ENCODE measurements at regions not wholly inside any gene's neighbourhood (a gene's known extent, or its start where the extent isn't known, plus 50 kb on each side); places are given as distances from the start of the nearest gene placed in this dataset.

DNA sequence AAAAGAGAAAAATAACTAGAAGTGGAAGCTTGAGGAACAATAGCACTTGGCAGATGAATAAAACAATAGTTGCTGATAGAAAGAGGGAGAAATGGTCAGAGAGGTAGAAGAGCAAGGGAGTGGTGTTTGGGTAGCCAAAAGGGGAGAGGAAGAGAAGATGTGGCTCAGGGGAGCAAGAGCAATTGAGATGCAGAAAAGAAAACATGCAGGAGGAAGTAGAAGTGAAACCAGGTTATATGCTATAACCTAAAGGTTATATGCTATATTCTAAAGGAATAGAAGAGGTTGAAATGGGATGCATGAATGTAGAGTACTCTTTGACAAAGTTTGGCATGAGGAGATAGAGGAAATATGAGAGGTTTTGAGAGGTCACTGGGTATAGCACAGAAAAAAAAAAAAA, 759.5 kb downstream of the SATB2 start:
- no peak for FAIRE-seq

DNA sequence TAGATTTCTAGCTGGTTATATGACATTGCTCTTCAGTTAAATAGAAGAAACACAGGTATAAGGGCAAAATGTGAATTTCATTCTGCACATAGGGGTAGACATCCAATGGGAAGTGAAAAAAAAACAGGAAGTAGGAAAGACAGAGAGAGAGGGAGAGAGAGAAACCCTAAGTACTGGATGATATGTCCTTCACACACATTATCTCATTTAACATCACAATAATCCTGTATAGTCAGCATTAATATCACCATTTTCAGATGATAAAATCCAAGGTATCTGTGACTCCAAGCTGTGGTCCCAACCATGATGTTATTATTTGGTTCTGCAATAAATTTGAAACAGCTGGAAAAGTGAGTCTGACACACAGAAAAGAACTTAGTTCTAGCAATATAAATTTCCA, 759.9 kb downstream of the SATB2 start:
- FAIRE-seq: no peak

DNA sequence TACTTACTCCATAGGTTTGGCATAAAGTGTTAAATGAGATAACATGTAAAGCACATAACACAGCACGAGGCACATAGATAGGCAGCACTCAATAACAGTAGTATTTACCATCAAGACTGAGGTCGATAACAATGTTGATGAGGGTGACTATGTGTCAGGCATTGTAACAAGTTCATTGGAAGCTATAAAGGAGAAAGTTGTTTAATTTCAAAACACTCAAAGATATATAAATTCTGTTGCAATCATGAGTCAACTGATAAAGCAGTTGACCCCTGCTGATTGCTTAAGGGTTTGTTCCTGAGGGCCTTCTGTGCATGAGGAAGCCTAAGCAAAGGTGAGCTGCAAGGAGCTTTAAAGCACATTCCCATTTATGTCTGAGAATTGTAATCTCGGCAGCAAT, 760.5 kb downstream of the SATB2 start:
- FAIRE-seq: no peak

DNA sequence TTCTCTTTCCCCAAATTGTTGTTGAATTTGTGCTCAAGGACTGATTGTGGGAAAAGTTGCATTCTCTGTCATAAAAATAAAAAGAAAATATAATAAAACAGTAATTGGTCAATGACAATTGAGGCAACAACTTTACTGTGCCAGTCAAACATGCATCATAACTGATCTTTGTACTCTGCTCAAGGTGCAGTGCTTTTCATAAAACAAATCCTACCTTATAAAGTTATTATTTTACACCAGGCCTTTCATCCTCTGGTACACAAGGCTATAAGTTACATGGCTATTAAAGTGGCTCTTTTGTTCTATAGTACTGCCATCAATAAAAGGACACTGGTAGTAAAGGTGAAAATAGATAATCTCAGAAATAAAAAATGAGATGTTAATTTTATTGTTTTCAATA, 761.9 kb downstream of the SATB2 start:
- FAIRE-seq: no peak

DNA sequence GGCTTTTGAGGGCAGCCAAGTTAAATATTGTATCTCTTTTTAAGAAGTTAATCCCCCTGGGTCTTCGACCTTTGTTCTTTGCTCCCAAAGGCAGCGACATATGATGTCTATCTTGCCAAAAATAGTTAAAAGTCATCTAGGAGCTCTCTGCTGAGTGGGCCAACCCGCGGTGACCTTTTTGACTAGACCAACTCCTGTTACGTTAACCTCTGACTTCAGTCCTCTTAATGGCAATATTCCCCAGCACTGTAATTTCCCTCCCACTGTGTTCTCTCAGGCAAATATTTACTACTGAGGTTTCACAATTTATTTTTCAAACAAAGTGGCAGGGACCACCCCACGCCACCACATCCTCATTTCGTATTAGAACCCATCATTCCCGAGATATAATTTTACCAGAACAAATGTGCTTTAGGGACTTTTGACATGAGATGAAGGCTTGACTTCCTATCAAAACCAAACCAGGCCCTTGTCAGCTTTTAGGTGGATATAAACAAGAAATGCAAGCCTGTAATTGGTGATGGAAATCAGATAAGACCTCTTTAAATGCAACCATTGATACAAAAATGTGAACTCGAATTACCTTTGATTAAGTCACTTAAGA, 764.7 kb downstream of the SATB2 start:
- no peak for FAIRE-seq

DNA sequence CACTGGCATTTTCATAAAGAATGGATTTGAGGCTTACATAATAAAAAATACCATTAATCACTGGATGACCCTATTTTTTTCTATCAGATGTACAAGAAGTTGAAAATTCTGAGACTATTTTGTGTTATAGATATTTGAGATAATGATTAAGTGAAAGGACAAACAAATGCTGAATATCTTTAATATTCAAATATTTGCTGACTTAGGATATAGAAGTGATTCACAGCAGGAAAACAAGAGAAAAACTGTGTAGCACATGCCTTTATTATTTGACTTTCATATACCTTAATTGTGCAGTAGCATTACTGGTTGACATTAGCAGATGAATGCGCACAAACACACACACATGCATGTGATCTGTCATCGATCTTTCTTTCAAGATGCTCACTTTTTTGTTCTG, 766.5 kb downstream of the SATB2 start:
- no peak for FAIRE-seq

DNA sequence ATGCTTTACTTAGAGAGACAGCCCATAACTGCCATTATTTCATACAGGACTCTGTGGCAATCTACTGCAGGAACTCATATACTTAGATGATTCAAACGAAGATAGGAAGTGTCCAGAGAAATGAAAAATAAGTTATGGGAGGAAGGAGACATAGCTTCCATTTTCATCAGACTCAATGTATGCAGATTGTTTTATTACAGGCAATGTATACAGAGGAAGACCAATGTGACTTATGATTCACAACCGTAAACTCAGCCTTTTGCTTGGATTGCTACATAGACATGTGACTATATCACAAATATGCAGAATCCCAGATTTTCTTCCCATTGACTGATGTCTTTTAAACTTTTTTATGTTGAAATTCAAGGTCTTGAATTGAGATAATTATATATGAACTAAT, 793.4 kb downstream of the SATB2 start:
- FAIRE-seq: no peak

DNA sequence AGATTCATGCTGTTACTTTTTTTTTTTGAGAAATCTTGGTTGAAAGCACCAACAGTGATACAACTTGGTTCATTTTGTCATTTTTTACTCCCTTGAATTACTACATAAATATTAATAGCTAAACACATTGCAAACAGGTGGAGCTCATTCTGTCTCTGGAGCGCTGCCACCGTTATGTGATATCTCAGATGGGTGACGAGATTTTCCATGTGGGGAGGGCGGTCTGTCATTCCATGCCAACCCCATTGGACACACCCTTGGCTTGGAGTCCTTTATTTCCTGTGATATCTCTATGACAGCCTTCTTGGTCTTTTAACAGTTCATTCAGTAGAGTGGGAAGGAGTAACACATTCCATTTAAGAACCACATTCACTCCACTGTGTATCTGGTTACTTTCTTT, 794.8 kb downstream of the SATB2 start:
- no peak for FAIRE-seq

DNA sequence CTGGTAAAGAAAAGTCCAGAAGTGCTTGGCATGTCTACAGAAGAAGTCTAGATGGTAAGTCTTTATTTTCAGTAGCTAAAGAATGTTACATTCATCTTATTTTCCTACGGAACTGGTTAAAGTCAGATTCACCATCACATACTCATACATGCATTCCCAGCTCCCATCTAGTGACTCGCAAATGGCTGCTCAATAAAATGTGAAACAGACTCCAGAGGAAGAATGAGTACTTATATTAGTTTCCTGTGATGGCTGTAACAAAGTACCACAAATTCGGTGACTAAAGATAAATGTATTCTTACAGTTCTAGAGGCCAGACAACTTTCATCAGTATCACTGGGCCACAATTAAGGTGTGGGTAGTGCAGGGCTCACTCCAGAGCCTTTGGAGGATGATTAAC, 797.2 kb downstream of the SATB2 start:
- no peak for FAIRE-seq

DNA sequence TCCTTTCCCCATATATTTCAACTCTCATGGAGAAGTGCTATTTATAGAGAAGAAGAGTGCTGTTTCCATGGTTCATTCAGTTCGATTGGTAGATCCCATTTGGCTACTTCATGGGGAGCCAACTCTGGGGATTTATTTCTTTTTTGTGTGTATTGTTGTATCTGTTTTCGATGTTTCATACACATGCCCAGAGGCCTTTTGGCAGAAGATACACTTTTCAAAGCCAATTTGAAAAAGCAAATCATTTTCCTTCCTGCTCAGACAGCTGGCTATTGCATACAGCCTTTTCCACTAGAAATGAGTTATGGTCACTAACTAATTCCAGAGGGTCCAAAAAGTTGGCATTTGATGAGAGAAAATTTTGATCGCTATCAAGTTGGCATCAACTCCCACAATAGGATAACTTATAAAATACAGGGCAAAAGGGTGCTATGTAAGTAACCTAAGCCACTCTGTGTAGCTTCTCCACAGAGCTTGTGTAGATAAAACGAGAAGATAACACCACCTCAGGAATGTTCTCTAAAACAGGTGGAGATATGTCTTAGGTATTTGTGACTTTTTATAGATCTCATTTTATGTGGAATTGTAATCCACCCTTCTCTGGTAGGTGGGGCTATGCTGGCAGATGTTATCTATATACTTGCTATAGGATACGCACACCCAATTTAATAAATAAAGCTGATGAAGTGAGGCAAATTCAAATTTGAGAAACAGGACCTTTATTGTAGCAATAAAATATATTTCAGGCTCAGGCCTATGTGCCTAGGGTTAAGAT, 798.5 kb downstream of the SATB2 start:
- FAIRE-seq: no peak

DNA sequence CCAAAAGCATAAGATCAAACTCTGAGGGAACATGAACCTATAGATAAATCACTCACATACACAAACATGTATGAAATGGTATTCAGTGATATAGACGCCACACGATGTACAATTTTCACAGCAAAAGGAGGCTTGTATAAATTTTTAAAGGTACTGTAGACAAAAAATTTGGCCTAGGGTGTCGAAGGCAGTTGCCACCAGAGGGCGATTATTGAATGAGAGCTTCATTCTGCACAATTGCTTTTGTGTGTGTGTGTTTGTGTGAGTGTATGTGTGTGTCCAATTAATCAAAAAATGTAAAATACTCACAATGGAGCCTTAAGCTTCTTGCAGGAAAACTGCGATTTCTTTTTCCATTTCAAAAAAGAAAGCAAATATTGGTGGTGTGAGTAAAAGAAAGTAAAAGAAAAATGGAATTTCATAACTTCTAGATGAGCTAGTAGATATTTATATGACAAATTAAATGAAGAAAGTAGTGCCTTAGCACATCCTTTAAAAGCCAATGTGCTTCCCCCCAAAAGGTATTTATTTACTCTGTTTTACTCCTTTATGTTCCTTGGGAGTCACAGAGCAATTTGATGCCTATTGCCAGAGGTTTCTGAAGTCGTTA, 800.1 kb downstream of the SATB2 start:
- no peak for FAIRE-seq

DNA sequence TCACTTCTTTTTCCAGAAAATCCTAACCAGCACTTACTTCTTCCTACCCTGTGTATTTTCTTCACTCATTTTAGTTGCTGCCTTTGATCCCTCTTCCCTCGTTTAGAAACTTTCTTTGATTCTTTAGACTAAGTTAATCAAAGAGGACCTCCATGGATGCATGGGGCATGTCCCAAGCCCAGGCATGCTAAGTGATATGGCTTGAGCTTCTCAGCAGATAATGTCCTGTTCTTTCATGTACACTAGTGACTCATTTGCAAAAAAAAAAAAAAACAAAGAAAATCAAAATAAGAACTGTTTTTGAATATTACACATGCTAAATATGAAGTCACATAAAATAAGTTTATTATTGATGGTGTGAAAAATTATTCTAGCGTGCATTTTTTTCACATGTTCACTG, 800.9 kb downstream of the SATB2 start:
- no peak for FAIRE-seq

DNA sequence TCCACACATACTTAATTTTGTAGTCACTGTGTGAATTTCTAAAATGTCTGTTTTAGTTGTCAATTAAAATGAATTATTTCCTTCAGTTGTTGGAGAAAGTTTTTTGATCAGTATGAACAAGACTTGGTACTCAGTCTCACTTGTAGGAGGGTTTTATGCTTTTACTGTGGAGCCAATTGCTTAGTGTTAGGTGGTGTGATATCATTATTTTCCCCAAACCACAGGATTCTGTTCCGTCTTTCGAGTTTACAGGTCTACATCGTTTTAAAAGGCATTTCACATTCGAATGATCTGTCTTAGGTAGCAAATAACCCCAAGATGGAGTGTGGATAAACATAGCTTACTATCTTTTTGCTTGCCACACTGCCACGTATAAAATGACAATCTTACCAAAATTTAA, 803.1 kb downstream of the SATB2 start:
- no peak for FAIRE-seq

DNA sequence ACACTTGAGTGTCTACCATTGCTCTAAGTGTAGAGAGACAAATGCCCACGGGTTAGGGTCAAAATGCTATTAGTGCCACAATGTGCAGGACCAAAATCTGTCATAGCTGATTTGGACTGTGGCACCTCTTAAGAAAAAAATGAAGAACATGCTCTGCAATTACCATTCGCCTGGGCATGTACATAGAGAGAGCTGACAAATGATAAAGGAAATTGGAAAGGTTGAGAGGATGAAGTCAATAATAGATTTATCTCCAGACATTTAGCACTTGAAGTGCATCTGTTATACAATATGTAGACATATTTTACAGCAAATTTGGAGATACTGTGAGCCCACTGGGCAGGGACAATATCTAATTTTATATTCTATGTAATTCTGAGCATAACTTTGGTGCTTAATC, 804.4 kb downstream of the SATB2 start:
- no peak for FAIRE-seq

DNA sequence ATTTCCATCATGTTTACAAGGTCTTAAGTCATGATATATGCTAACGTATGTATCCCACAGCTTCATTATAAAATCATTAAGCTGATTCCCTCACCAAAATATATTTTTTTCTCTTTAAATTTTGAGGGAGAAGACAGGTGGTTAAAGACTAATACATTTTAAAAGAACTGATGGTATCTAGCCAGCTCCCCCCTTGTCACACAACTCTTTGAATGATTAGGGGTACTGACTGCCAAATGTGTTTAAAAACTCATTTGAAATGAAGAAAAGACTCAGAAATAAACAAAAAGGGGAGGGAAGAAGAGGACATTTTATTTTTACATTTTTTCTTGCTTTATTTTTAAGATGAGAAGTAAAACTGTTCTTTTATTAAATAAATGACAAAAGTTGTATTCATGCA, 805.3 kb downstream of the SATB2 start:
- FAIRE-seq: no peak

DNA sequence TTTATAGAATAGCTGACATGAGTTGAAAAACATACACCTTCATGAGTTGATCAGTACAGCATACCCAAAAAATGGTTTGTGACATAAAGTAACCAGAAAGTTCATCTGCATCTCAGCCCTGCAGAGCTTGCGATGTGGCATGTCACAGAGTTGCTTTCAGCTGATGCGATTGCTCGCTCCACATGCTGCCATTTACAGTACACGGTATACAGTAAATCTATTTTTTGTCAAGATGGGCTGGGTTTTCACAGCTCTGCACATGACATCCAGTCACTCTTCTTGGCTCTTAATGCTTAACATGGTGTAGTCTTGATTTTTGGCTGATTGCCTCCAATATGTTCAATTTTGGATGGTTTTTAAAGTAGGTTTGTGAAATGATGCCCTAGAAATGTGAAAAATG, 811.9 kb downstream of the SATB2 start:
- FAIRE-seq: no peak

DNA sequence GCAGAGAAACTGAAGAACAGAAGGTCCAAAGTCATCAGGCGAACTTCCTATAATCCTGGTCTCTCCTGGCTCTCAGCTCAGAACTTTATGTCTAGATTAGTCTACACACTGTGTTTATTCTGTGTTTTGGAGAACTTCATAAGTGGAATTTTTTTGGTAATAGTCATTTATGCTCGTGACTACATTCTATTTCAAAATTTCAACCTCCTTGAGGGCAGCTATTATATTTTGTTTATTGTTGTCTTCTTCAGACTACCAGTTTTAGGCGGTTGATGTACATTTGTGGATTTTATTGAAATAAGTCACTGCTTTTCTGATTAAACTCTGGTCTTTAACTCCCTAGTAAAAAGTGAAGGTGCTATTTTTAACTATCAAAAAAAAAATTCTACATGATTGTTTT, 816.6 kb downstream of the SATB2 start:
- no peak for FAIRE-seq

DNA sequence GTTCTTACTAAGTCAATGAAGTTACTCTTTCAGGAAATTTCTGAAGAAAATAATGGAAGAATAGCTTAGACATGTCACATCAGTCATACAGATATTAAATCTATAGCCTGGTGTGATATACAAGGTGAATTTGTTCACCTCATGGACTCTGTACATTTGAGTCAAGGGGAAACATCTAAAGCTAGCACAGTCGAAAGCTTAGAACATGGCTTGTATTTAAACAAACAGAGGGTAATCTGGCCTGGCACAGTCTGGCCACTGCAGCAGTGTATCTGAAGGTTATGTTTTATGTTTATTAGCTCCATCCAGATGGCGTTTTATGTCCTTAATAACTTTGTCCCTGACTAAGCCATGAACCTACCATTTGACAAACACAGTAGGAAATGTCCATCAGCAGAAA, 817.3 kb downstream of the SATB2 start:
- FAIRE-seq: no peak

DNA sequence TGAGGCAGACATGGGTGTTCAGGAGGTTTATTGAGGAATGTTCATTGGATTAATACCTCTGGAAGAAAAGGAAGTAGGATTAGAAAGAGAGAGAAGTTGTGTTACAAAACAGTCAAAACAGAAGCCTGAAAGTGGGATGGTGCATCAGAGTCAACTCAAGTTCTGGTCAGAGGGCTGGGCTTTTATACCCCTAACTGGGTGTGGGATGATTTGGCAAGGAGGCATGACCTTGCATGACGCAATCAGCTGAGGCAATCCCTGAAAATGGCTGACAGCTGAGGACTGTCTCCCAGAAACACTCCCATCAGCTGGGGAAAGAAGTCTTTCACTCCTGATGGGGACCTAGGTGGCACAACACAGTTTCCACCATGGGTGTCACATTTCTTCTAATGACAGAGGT, 818.2 kb downstream of the SATB2 start:
- no peak for FAIRE-seq

DNA sequence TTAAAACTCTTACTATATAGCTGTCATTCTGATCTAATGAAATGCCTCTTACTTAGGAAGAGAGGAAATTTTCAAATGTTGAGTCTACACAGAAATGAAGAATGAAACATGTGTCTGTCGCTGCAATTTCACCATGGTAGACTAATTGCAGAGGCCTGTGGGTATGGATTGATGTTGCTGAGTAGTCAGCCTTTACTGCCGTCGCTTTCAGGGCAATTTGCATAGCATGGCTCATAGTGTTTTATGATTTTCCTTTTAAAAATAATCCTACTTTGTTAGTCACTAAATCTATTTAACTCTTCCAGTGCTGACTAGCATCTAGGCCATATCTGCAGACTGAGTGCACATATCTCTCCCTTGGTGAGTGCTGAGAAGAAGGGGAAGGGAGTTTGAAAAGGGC, 819.2 kb downstream of the SATB2 start:
- FAIRE-seq: no peak

DNA sequence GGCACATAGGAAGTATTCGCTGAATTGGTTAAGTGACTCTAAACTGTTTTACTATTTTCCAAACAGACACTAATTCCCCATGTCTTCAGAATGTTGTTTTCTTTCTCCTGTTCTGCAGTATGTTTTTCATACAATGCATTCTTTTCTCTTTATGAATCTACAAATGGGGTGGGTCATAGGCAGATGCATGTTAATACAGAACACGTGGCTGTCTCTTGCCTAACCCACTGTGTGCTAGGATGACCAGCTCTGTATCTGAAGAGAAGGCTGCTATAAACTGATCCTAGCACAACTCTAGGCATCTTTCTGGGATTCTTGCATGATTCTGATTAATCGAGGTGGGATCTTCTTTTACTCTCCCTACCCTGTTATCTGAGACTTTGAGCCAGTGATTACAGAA, 826.0 kb downstream of the PLCL1 start:
- FAIRE-seq: no peak

DNA sequence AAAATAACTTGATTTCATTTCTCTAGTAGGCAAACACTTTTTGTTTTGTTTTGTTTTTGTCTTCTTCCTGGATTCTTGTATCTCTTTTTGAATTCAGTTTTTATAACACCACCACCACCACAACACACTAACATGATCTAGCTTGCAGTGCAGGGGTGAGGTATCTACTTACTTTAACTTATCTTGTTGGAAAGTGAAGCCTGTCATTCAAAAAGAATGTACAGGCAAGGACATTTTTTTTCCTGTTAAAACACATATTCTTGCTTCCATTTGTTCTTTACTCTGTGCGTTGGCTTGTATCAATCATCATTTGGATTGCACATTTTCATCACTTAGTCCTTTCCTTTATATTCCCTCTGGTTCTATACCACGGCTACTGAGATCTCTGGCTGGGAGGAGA, 824.2 kb downstream of the PLCL1 start:
- FAIRE-seq: no peak

DNA sequence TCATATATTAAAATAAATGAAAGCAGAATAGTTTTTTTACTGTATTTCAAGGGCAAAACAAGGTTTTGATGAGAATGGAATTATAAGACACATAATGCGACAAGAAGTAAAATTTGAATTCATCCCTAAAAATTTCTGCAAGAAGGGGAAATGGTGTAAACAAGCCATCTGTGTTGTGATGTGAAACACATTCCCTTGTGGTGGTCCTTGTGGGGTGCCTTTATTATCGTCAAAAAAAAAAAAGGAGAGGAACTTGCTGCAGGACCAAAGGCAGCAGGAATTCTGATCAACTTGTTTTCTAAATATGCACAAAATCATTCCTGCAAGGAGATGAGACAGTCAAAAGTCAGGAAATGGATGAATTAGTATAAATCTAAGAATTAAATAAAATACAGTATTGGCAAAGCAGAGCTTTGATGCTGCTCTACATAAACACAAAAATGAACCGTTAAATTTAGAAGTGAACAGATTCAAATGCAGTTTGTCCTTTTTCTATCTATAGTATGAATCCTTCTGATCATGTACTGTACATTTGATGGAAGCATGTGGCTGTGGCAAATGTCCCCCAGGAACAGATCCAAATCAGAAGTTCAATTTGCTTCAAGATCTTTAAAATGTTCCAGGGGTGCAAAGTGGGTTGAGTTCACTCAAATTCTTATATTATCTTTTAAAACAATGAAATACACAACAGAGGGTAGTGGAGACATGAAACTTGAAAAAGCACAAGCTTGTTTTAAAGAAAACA, 818.8 kb downstream of the PLCL1 start:
- no peak for FAIRE-seq

DNA sequence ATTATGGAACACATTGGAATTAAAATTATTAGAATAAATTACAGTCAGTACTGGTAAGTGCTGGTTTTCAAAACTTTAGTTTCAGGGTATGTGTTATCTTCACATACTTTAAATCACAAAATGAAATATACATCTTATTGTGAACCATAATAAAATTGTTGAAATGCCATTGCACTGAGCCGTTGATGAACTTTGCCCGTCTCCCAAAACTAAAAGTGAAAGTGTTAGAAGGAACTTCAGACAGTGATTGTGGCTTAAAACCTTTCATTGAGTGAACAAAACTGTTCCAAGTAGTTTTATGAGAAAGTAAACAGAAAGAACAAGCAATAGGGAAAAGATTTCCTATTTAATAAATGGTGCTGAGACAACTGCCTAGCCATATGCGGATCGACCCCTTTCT, 811.6 kb downstream of the PLCL1 start:
- FAIRE-seq: peak; percentile 91
